CD4-positive, alpha-beta memory T cell (primary cell): ENCODE measurements at regions not wholly inside any gene's neighbourhood (a gene's known extent, or its start where the extent isn't known, plus 50 kb on each side); places are given as distances from the start of the nearest gene placed in this dataset.

Source experiments
- CTCF ChIA-PET: fragments of 350-600 bp; sonication (Branson Sonifier 250); formaldehyde crosslinking; loops from one replicate; lab custom pipeline; 2021; ENCODE audit warnings: inconsistent platforms; ENCODE audit not compliant: partially characterized antibody; lab: Charles Lee
- POLR2A ChIA-PET: fragments of 350-600 bp; sonication (Branson Sonifier 250); formaldehyde crosslinking; loops from one replicate; lab custom pipeline; 2021; ENCODE audit not compliant: partially characterized antibody; lab: Charles Lee
- DNase-seq, 5 donors: peaks; one replicate each; pipeline versions ENCODE4 v3.0.0 to v3.0.0-alpha.2; 2020 to 2022; ENCODE audit warnings: mixed read lengths in 1 of 5
- H3K27ac ChIP-seq: one replicate; pipeline ENCODE4 v1.7.0; 2013; ENCODE audit warnings: low read depth, low read length
- H3K27me3 ChIP-seq: 2 replicates; pipeline ENCODE4 v1.7.0; 2013; ENCODE audit warnings: mild to moderate bottlenecking, low read length, moderate library complexity; ENCODE audit not compliant: insufficient read depth
- H3K36me3 ChIP-seq: 2 replicates; pipeline ENCODE4 v1.7.0; 2013; ENCODE audit warnings: mild to moderate bottlenecking, low read length, moderate library complexity; ENCODE audit not compliant: insufficient read depth
- H3K4me1 ChIP-seq: 2 replicates; pipeline ENCODE4 v1.7.0; 2013; ENCODE audit warnings: mild to moderate bottlenecking, low read length, moderate library complexity; ENCODE audit not compliant: insufficient read depth
- H3K4me3 ChIP-seq, 2 donors: one replicate each; pipeline ENCODE4 v1.7.0; 2013; ENCODE audit warnings: low read length in 2 of 2, mild to moderate bottlenecking in 1 of 2
- H3K9me3 ChIP-seq, 2 donors: one replicate each; pipeline ENCODE4 v1.7.0; 2013; ENCODE audit warnings: low read length in 2 of 2, control low read depth in 1 of 2; ENCODE audit not compliant: control insufficient read depth in 1 of 2
- H3K27ac Mint-ChIP-seq, 7 donors: one replicate each; pipeline ENCODE4 v1.8.0; 2020 to 2021; ENCODE audit warnings: mixed read lengths in 7 of 7, mild to moderate bottlenecking in 6 of 7, inconsistent platforms in 3 of 7, moderate library complexity in 3 of 7
- H3K27me3 Mint-ChIP-seq, 2 donors: one replicate each; pipeline ENCODE4 v1.8.0; 2020 to 2021; ENCODE audit warnings: mixed read lengths in 2 of 2
- H3K36me3 Mint-ChIP-seq, 2 donors: one replicate each; pipeline ENCODE4 v1.8.0; 2020 to 2021; ENCODE audit warnings: mixed read lengths in 2 of 2, inconsistent platforms in 1 of 2, mild to moderate bottlenecking in 1 of 2
- H3K4me1 Mint-ChIP-seq, 4 donors: one replicate each; pipeline ENCODE4 v1.8.0; 2020 to 2021; ENCODE audit warnings: mixed read lengths in 4 of 4, mild to moderate bottlenecking in 1 of 4
- H3K4me3 Mint-ChIP-seq, 8 donors: one replicate each; pipeline ENCODE4 v1.8.0; 2020 to 2021; ENCODE audit warnings: mixed read lengths in 8 of 8, mild to moderate bottlenecking in 7 of 8, moderate library complexity in 6 of 8, inconsistent platforms in 3 of 8
- H3K9me3 Mint-ChIP-seq, 8 donors: one replicate each; pipeline ENCODE4 v1.8.0; 2020 to 2021; ENCODE audit warnings: mixed read lengths in 8 of 8, mild to moderate bottlenecking in 5 of 8, inconsistent platforms in 3 of 8, moderate library complexity in 1 of 8
- intact Hi-C: fragments of 100-400 bp; cut with micrococcal nuclease; formaldehyde crosslinking; loops from one replicate; pipeline ENCODE4 v1.15.1; 2023

DNA sequence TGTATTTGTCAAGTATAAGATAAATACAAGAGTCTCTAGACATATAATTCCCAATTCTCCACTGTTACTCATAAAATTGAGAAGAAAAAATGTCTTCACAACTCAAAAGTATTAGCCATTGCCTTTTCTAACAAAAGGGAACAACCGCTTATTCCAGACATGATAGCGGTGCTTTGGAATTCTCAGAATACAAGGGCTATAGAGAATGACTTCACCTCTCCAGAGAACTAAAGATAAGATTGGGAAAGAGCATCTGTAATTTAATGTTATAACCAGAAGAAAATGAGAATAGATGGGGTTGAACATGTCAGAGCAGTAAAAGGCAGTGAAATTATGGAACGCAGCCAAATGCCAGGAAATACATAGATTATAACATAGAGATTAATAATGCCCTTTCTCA lies 730.8 kb downstream of the C6orf118 start:
- Mint-ChIP-seq H3K36me3 (no peaks in the 10 kb centered on the region), H3K4me1 (no peaks in the 10 kb centered on the region), H3K9me3 (peaks cover 0 to 25% (median 19%) of the 10 kb centered on the region in 8 donors), H3K27ac (no peak overlapping the region), H3K27me3 (no peaks in the 10 kb centered on the region), H3K4me3 (no peak overlapping the region)
- no peak overlapping the region for H3K4me3 ChIP-seq
- no peaks in the 10 kb centered on the region for H3K4me1 ChIP-seq
- no peaks in the 10 kb centered on the region for H3K36me3 ChIP-seq
- intact Hi-C loops: no loop called here
- no peaks in the 10 kb centered on the region for H3K27me3 ChIP-seq
- no peak overlapping the region for H3K27ac ChIP-seq
- peaks cover 0 to 6% of the 10 kb centered on the region in 2 donors for H3K9me3 ChIP-seq
- POLR2A ChIA-PET: no interaction called here
- no peak for DNase-seq
- CTCF ChIA-PET: no interaction called here

DNA sequence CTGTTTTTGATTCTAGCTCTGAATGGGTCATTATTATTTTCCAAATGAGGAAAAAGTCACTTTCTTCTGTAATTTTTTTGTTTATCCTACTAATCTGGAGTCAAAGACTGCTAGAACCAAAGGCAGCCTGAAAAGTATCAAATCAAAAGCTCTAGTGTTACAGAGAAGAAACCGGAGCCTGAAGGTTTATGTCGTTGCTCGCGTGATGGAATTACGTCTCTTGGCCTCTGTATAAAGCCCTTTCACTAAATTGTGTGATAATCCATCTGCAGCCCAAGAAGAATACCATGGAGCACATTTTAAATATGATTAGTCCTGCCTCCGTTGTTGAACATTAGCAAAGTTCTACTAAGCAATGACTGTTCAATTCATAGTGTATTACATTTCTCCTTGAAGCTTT lies 738.6 kb downstream of the C6orf118 start:
- POLR2A ChIA-PET: no interaction called here
- H3K4me1 ChIP-seq: no peaks in the 10 kb centered on the region
- no peak overlapping the region for H3K27ac Mint-ChIP-seq

DNA sequence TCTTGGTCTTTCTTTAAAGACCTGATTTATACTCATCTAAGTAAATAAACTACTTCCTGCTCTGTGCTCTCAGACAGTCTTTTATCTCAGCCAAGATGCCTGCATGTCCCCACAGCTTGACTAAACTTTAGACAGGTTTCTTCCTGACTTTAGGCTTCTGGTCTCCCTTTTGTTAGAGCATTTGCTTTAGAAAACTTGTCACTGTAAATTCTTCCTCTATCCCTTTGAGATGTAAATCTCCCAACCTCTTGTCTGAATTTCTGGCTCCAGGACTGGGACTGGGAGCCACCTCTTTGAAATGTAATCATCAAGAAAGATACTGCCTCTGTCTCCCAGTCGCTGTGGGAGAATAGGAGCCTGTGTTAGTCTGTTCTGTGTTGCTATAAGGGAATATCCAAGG lies 739.9 kb downstream of the C6orf118 start:
- CTCF ChIA-PET: no interaction called here
- POLR2A ChIA-PET: no interaction called here

More for the DNA sequence above, 738.6 kb downstream of the C6orf118 start:
- Histone ChIP-seq H3K36me3 (no peaks in the 10 kb centered on the region), H3K4me3 (no peak overlapping the region), H3K27ac (no peak overlapping the region), H3K9me3 (no peaks in the 10 kb centered on the region), H3K27me3 (no peaks in the 10 kb centered on the region)
- intact Hi-C loops: no loop called here
- Mint-ChIP-seq H3K9me3 (peaks cover 0 to 10% (median under 1%) of the 10 kb centered on the region in 8 donors), H3K27me3 (no peaks in the 10 kb centered on the region), H3K4me3 (no peak overlapping the region), H3K36me3 (no peaks in the 10 kb centered on the region), H3K4me1 (no peaks in the 10 kb centered on the region)
- CTCF ChIA-PET: no interaction called here
- DNase-seq: no peak

DNA sequence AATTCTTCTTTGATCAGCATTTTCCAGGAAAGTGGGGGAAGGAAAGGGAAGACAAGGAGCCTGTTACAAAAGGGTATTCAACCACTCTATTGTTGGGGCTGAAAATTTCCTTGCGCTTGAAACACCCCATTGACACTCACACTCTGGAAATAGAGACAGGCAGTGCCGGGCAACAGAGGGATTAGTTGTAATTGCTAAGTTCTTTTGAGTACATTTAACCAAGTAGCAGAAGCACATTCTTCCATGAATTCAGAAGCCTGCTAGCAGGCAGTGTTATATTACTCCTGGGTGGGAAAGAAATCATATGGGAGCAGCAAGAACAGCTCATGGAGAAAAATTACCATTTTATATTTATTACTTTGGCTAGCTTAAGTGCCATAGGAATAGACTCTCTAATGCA lies 745.5 kb downstream of the C6orf118 start:
- Histone ChIP-seq H3K9me3 (peaks cover 0 to 7% of the 10 kb centered on the region in 2 donors), H3K27me3 (no peaks in the 10 kb centered on the region), H3K36me3 (no peaks in the 10 kb centered on the region), H3K27ac (no peak overlapping the region), H3K4me3 (no peak overlapping the region), H3K4me1 (no peaks in the 10 kb centered on the region)
- Mint-ChIP-seq H3K27ac (no peak overlapping the region), H3K27me3 (no peaks in the 10 kb centered on the region), H3K36me3 (no peaks in the 10 kb centered on the region), H3K4me1 (no peaks in the 10 kb centered on the region), H3K4me3 (no peak overlapping the region), H3K9me3 (peaks cover 0 to 25% (median 10%) of the 10 kb centered on the region in 8 donors)
- no peak for DNase-seq
- ChIA-PET CTCF (no interaction called here), POLR2A (no interaction called here)
- intact Hi-C loops: no loop called here

More for the DNA sequence above, 739.9 kb downstream of the C6orf118 start:
- H3K27ac Mint-ChIP-seq: no peak overlapping the region
- no peaks in the 10 kb centered on the region for H3K4me1 Mint-ChIP-seq
- Histone ChIP-seq H3K4me1 (no peaks in the 10 kb centered on the region), H3K9me3 (no peaks in the 10 kb centered on the region), H3K4me3 (no peak overlapping the region), H3K36me3 (no peaks in the 10 kb centered on the region), H3K27ac (no peak overlapping the region), H3K27me3 (no peaks in the 10 kb centered on the region)
- H3K36me3 Mint-ChIP-seq: no peaks in the 10 kb centered on the region
- intact Hi-C loops: no loop called here
- H3K9me3 Mint-ChIP-seq: peaks cover 0 to 8% (median under 1%) of the 10 kb centered on the region in 8 donors
- no peak overlapping the region for H3K4me3 Mint-ChIP-seq
- DNase-seq: no peak
- H3K27me3 Mint-ChIP-seq: no peaks in the 10 kb centered on the region

DNA sequence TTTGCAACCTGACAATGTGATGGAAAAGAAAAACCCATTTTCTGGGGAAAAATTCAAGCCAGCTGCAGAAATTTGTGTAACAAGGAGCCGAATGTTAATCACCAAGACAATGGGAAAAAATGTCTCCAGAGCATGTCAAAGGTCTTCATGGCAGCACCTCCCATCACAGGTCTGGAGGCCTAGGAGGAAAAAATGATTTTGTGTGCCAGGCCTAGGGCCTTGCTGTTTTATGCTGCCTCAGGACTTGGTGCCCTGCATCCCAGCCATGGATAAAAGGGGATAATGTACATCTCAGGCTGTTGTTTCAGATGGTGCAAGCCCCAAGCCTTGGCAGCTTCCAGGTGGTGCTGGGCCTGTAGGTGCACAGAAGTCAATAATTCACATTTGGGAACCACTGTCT lies 747.7 kb downstream of the C6orf118 start:
- no peaks in the 10 kb centered on the region for H3K27me3 Mint-ChIP-seq
- Histone ChIP-seq H3K9me3 (peaks cover 0 to 7% of the 10 kb centered on the region in 2 donors), H3K4me1 (no peaks in the 10 kb centered on the region), H3K27me3 (no peaks in the 10 kb centered on the region), H3K4me3 (no peak overlapping the region), H3K36me3 (no peaks in the 10 kb centered on the region), H3K27ac (no peak overlapping the region)
- intact Hi-C loops: no loop called here
- no peak overlapping the region for H3K27ac Mint-ChIP-seq
- POLR2A ChIA-PET: no interaction called here
- H3K9me3 Mint-ChIP-seq: peaks cover 0 to 25% (median 10%) of the 10 kb centered on the region in 8 donors
- DNase-seq: no peak
- no peaks in the 10 kb centered on the region for H3K36me3 Mint-ChIP-seq
- CTCF ChIA-PET: no interaction called here
- no peak overlapping the region for H3K4me3 Mint-ChIP-seq
- no peaks in the 10 kb centered on the region for H3K4me1 Mint-ChIP-seq

DNA sequence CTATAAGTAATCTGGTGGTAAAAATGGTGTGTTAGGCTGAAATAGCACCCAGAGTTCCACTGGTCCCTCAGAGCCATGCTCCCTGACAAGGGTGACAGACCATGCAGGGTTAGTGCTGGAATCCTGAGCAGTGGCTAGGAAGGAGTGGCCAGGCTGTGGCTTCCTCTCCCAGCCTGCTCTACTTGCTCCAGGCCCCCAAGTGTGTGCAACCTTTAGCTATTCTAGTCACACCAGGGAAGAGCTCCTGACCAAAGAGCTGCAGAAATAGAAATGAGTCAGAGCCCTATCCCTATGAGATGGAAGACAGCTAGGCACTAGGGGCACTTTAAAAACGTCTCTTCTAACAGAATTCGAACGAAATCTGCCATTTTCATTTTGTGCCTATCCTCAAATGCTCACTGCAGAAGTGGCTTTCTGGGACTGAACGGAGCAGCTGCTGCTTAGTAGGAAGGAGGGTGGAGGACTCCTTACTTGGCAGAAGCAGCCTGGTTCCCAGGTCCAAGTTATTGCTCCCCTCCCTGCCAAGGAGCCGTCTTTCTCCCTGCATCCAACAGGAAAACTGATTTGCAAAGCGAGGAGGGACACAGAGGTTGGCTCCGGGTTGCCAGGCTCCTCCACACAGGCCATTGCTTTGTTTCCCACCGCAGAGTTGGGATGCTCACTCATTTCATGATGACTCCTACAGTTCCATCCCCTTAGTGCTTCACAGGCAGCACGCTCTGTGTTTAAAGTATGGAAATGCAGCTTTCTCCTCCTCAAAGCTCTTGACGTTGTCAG lies 754.5 kb downstream of the C6orf118 start:
- Mint-ChIP-seq H3K36me3 (no peaks in the 10 kb centered on the region), H3K4me3 (no peak overlapping the region), H3K27ac (no peak overlapping the region), H3K27me3 (no peaks in the 10 kb centered on the region), H3K4me1 (no peaks in the 10 kb centered on the region), H3K9me3 (peaks cover 0 to 8% (median 2%) of the 10 kb centered on the region in 8 donors)
- no peak overlapping the region for H3K4me3 ChIP-seq
- no peak overlapping the region for H3K27ac ChIP-seq
- H3K27me3 ChIP-seq: no peaks in the 10 kb centered on the region
- H3K4me1 ChIP-seq: no peaks in the 10 kb centered on the region
- H3K9me3 ChIP-seq: no peaks in the 10 kb centered on the region
- CTCF ChIA-PET: no interaction called here
- H3K36me3 ChIP-seq: no peaks in the 10 kb centered on the region
- POLR2A ChIA-PET: no interaction called here
- DNase-seq: no peak
- intact Hi-C loops: no loop called here

DNA sequence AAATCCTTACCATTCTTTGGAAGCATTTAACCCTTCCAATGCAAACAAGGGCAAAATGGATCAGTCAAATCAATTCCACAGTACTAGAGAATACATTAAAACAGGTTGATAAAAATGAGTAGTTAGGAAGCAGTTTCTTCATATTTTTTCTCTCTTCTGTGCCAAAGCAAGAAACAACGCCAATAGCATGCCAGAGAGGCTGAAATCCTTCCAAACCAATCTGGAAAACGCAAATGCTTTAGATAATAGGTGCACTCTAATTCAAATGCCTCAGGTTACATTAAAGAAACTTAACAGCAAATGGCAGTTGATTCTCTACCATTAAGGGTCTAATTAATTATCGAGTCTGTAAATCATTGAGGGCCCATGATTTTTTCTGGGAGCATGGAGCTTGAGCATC lies 755.2 kb downstream of the C6orf118 start:
- DNase-seq: no peak
- Histone ChIP-seq H3K4me1 (no peaks in the 10 kb centered on the region), H3K4me3 (no peak overlapping the region), H3K27me3 (no peaks in the 10 kb centered on the region), H3K27ac (no peak overlapping the region), H3K36me3 (no peaks in the 10 kb centered on the region), H3K9me3 (no peaks in the 10 kb centered on the region)
- intact Hi-C loops: no loop called here
- no peaks in the 10 kb centered on the region for H3K27me3 Mint-ChIP-seq
- CTCF ChIA-PET: no interaction called here
- no peaks in the 10 kb centered on the region for H3K36me3 Mint-ChIP-seq
- POLR2A ChIA-PET: no interaction called here
- no peak overlapping the region for H3K27ac Mint-ChIP-seq
- H3K4me1 Mint-ChIP-seq: no peaks in the 10 kb centered on the region
- H3K4me3 Mint-ChIP-seq: no peak overlapping the region
- H3K9me3 Mint-ChIP-seq: peaks cover 0 to 8% (median 3%) of the 10 kb centered on the region in 8 donors
